ENCODE measurements at regions not wholly inside any gene's neighbourhood (a gene's known extent, or its start where the extent isn't known, plus 50 kb on each side); places are given as distances from the start of the nearest gene placed in this dataset.

DNA sequence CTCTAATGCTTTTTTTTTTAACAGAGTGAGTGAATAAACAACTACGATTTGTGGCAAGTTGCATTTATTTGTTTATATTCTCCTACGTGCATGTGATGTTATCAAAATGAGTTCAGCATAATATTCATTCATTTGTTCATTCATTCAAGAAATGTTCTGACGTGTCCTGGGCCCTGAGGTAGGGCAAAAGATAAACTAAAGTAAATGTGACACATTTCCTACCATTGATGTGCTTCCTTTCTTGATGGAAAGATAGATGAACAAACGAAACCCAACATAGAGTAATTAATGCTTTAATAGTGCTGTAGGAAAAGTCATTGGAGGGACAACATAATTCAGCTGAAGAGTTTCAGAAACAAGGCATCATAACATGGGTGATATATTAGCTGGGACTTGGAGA, 261.5 kb upstream of the KCNMB2 start:
- H3K4me1 ChIP-seq (ENCODE audit: insufficient read depth, low read length), result no peaks in the 10 kb centered on the region
- Mint-ChIP-seq H3K9me3 (peaks cover 7% of the 10 kb centered on the region), H3K4me1 (ENCODE audit: low read depth) (no peaks in the 10 kb centered on the region), H3K27me3 (no peaks in the 10 kb centered on the region), H3K27ac (no peak overlapping the region), H3K4me3 (no peak overlapping the region), H3K36me3 (ENCODE audit: low read depth) (peaks cover 3% of the 10 kb centered on the region)
- ChIA-PET CTCF (no interaction called here), POLR2A (interaction anchor here (0.6 kb wide), 1 partner anchor 1121 kb away, joined by 3 read pairs; no protein-coding TSS in a partner anchor)
- H3K9me3 ChIP-seq (ENCODE audit: control insufficient read depth in 1 of 2, insufficient read depth in 1 of 2, low read length in 2 of 2), result peaks cover 4 to 9% of the 10 kb centered on the region in 2 experiments
- no peaks in the 10 kb centered on the region for H3K36me3 ChIP-seq (ENCODE audit: insufficient read depth, low read length)
- no peak for DNase-seq
- no peak overlapping the region for H3K27ac ChIP-seq (ENCODE audit: low read depth in 1 of 2, low read length in 2 of 2)
- intact Hi-C loops (cut with DNase I, micrococcal nuclease), result no loop called here
- H3K4me3 ChIP-seq (ENCODE audit: low read length), result no peak overlapping the region
- no peaks in the 10 kb centered on the region for H3K27me3 ChIP-seq (ENCODE audit: control insufficient read depth in 1 of 2, insufficient read depth in 2 of 2, low read length in 2 of 2)
- TF ChIP-seq, protein P1, sequence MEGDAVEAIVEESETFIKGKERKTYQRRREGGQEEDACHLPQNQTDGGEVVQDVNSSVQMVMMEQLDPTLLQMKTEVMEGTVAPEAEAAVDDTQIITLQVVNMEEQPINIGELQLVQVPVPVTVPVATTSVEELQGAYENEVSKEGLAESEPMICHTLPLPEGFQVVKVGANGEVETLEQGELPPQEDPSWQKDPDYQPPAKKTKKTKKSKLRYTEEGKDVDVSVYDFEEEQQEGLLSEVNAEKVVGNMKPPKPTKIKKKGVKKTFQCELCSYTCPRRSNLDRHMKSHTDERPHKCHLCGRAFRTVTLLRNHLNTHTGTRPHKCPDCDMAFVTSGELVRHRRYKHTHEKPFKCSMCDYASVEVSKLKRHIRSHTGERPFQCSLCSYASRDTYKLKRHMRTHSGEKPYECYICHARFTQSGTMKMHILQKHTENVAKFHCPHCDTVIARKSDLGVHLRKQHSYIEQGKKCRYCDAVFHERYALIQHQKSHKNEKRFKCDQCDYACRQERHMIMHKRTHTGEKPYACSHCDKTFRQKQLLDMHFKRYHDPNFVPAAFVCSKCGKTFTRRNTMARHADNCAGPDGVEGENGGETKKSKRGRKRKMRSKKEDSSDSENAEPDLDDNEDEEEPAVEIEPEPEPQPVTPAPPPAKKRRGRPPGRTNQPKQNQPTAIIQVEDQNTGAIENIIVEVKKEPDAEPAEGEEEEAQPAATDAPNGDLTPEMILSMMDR (IDR thresholded peaks at IDR 0.05), result no peak
- no peak for ATAC-seq (ENCODE audit: poor library complexity)

DNA sequence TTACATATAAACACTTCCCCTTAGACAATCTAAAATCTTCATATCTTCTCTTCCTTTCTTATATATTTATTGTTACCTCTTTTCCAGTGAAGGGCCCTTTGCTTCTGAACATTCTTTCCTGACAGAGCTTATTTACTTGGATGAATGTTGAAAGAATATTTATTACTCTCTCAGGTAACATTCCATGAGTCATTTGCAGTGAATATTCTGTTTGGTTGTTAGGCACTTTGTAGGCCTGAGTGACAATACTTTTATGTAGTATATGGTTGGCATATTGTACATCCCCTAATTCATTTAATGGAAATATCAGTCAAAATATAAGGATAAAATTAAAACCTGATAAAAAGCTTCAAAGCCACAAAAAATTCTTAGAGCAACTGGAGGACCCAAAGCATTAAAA, 260.9 kb upstream of the KCNMB2 start:
- H3K4me3 ChIP-seq (ENCODE audit: low read length), result no peak overlapping the region
- no peaks in the 10 kb centered on the region for H3K4me1 Mint-ChIP-seq (ENCODE audit: low read depth)
- H3K4me3 Mint-ChIP-seq, result no peak overlapping the region
- TF ChIP-seq, protein P1 (IDR thresholded peaks at IDR 0.05), result no peak
- H3K27me3 Mint-ChIP-seq, result no peaks in the 10 kb centered on the region
- peaks cover 3% of the 10 kb centered on the region for H3K36me3 Mint-ChIP-seq (ENCODE audit: low read depth)
- intact Hi-C loops (cut with DNase I, micrococcal nuclease), result no loop called here
- H3K9me3 Mint-ChIP-seq, result peaks cover 7% of the 10 kb centered on the region
- CTCF ChIA-PET, result no interaction called here
- POLR2A ChIA-PET, result no interaction called here
- H3K36me3 ChIP-seq (ENCODE audit: insufficient read depth, low read length), result no peaks in the 10 kb centered on the region
- ATAC-seq (ENCODE audit: poor library complexity) (no peak), DNase-seq (no peak)
- no peak overlapping the region for H3K27ac Mint-ChIP-seq
- H3K27ac ChIP-seq (ENCODE audit: low read depth in 1 of 2, low read length in 2 of 2), result no peak overlapping the region
- H3K27me3 ChIP-seq (ENCODE audit: control insufficient read depth in 1 of 2, insufficient read depth in 2 of 2, low read length in 2 of 2), result no peaks in the 10 kb centered on the region
- H3K9me3 ChIP-seq (ENCODE audit: control insufficient read depth in 1 of 2, insufficient read depth in 1 of 2, low read length in 2 of 2), result peaks cover 4 to 14% of the 10 kb centered on the region in 2 experiments
- no peaks in the 10 kb centered on the region for H3K4me1 ChIP-seq (ENCODE audit: insufficient read depth, low read length)

DNA sequence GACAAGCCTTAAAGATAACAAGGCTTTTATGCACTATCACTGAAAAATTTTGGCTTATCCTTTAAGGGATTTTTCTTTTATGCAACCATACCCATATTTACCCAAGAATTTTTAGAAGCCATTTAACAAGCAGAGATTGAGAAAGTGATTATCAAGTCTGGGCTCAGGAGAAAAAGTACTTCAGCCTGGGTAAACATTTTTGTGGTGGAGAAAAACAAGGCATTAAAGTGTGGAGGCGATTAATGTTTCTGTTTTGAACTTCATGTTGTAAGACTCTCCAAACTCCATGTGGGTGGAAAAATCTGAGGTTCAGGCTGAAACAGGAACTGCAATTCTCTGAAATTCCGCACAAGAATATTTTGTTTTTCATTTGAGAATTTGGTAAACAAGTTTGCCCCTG, 260.4 kb upstream of the KCNMB2 start:
- Histone ChIP-seq H3K27ac (ENCODE audit: low read depth in 1 of 2, low read length in 2 of 2) (no peak overlapping the region), H3K9me3 (ENCODE audit: control insufficient read depth in 1 of 2, insufficient read depth in 1 of 2, low read length in 2 of 2) (peaks cover 4 to 14% of the 10 kb centered on the region in 2 experiments), H3K4me1 (ENCODE audit: insufficient read depth, low read length) (no peaks in the 10 kb centered on the region), H3K27me3 (ENCODE audit: control insufficient read depth in 1 of 2, insufficient read depth in 2 of 2, low read length in 2 of 2) (no peaks in the 10 kb centered on the region), H3K4me3 (ENCODE audit: low read length) (no peak overlapping the region), H3K36me3 (ENCODE audit: insufficient read depth, low read length) (no peaks in the 10 kb centered on the region)
- ATAC-seq (ENCODE audit: poor library complexity) (no peak), DNase-seq (no peak)
- ChIA-PET CTCF (no interaction called here), POLR2A (no interaction called here)
- H3K9me3 Mint-ChIP-seq, result peaks cover 7% of the 10 kb centered on the region
- H3K4me1 Mint-ChIP-seq (ENCODE audit: low read depth), result no peaks in the 10 kb centered on the region
- TF ChIP-seq, protein P1 (IDR thresholded peaks at IDR 0.05), result no peak
- H3K27me3 Mint-ChIP-seq, result no peaks in the 10 kb centered on the region
- no peak overlapping the region for H3K27ac Mint-ChIP-seq
- H3K36me3 Mint-ChIP-seq (ENCODE audit: low read depth), result peaks cover 3% of the 10 kb centered on the region
- no peak overlapping the region for H3K4me3 Mint-ChIP-seq
- intact Hi-C loops (cut with DNase I, micrococcal nuclease), result no loop called here
